Right lobe of liver (tissue), 4 donors: ENCODE measurements at regions not wholly inside any gene's neighbourhood (a gene's known extent, or its start where the extent isn't known, plus 50 kb on each side); places are given as distances from the start of the nearest gene placed in this dataset.

ENCODE experiments used
- POLR2A ChIP-seq: fragments of 450-650 bp; IDR thresholded peaks from one replicate; pipeline ENCODE4 v1.6.1; 2017; ENCODE audit warnings: antibody characterized with exemption, mild to moderate bottlenecking
- TF ChIP-seq, protein P1 (sequence below), 4 donors: fragments of 200-600 bp in 3 of 4; fragments of 450-650 bp in 1 of 4; IDR thresholded peaks; one replicate each; pipeline versions ENCODE4 v1.5.1 to v1.8.0; 2016 to 2022; ENCODE audit warnings: antibody characterized with exemption in 4 of 4, mild to moderate bottlenecking in 2 of 4
- donor health status: DM: no; HTN: no; CAD: no.
- donor health status: DM: no; HTN: no; CAD: no.
- donor health status: DM: no; HTN: yes; CAD: no.

DNA sequence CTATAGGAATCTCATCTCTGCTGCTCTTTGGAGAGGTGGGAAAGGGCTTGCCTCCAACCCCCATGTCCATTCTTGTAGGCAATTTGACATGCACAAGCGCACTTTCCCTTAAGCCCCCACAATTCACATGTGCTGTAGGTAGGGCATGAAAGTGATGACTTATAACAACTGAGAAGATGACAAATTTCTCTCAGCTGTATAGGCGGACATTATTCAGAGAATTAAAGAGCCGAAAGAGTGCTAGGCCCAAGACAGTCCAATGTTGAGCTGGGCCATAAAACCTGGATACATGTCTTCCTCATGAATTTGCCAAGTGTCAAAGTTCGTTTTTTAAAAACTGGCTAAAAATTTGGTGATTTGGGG is 106.3 kb upstream of the LYPLAL1 start:
- TF ChIP-seq POLR2A: no peak
- TF ChIP-seq, protein P1, sequence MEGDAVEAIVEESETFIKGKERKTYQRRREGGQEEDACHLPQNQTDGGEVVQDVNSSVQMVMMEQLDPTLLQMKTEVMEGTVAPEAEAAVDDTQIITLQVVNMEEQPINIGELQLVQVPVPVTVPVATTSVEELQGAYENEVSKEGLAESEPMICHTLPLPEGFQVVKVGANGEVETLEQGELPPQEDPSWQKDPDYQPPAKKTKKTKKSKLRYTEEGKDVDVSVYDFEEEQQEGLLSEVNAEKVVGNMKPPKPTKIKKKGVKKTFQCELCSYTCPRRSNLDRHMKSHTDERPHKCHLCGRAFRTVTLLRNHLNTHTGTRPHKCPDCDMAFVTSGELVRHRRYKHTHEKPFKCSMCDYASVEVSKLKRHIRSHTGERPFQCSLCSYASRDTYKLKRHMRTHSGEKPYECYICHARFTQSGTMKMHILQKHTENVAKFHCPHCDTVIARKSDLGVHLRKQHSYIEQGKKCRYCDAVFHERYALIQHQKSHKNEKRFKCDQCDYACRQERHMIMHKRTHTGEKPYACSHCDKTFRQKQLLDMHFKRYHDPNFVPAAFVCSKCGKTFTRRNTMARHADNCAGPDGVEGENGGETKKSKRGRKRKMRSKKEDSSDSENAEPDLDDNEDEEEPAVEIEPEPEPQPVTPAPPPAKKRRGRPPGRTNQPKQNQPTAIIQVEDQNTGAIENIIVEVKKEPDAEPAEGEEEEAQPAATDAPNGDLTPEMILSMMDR (IDR thresholded peaks at IDR 0.05): no peak
